ENCODE measurements at regions not wholly inside any gene's neighbourhood (a gene's known extent, or its start where the extent isn't known, plus 50 kb on each side); places are given as distances from the start of the nearest gene placed in this dataset.
"Not testable (repeated sequence)": the region's sequence is repeated elsewhere in the genome, so short reads cannot be mapped to it uniquely, and the experiment has no call there.

GRCh38 chrX:127439676-127440075, 612.5 kb downstream of the ACTRT1 start:
- FAIRE-seq = no peak

- peak; percentile 38 for FAIRE-seq
Measured at GRCh38 chrX:127405946-127406345, 586.4 kb downstream of the PRR32 start.

GRCh38 chrX:127404161-127404560, 584.6 kb downstream of the PRR32 start:
- no peak for FAIRE-seq

- FAIRE-seq = not testable (repeated sequence)
Measured at GRCh38 chrX:127400231-127400630, 580.7 kb downstream of the PRR32 start.

- FAIRE-seq = no peak
Measured at GRCh38 chrX:127390316-127390715, 570.8 kb downstream of the PRR32 start.

GRCh38 chrX:127389900-127390299, 570.4 kb downstream of the PRR32 start:
- no peak for FAIRE-seq
